Glomerular visceral epithelial cell (primary cell): ENCODE measurements at regions not wholly inside any gene's neighbourhood (a gene's known extent, or its start where the extent isn't known, plus 50 kb on each side); places are given as distances from the start of the nearest gene placed in this dataset.
A peak's percentile ranks its signal among the peaks of the same experiment; 100 is the strongest.
"Not testable (repeated sequence)": the region's sequence is repeated elsewhere in the genome, so short reads cannot be mapped to it uniquely, and the experiment has no call there.

ENCODE experiments used
- DNase-seq: peaks from one replicate; pipeline ENCODE4 v3.0.0-alpha.2; 2016; ENCODE audit errors: extremely low spot score

- no peak for DNase-seq
Observed at GRCh38 chr15:95068701-95069521, 837.5 kb downstream of the MCTP2 start.

GRCh38 chr15:95075792-95076677 is 844.7 kb downstream of the MCTP2 start:
- no peak for DNase-seq

- no peak for DNase-seq
Observed at GRCh38 chr15:95076678-95076990, 845.3 kb downstream of the MCTP2 start.

- DNase-seq = no peak
Observed at GRCh38 chr15:95078003-95078402, 846.6 kb downstream of the MCTP2 start.

- DNase-seq = not testable (repeated sequence)
Observed at GRCh38 chr15:95080228-95080627, 848.9 kb downstream of the MCTP2 start.

- no peak for DNase-seq
Observed at GRCh38 chr15:95085056-95085455, 853.7 kb downstream of the MCTP2 start.

GRCh38 chr15:95086531-95087252 is 855.3 kb downstream of the MCTP2 start:
- peak; percentile 49 for DNase-seq

GRCh38 chr15:95087253-95087609 is 855.9 kb downstream of the MCTP2 start:
- no peak for DNase-seq

GRCh38 chr15:95091444-95091843 is 860.1 kb downstream of the MCTP2 start:
- no peak for DNase-seq

- no peak for DNase-seq
Observed at GRCh38 chr15:95095250-95095649, 863.9 kb downstream of the MCTP2 start.

- DNase-seq = no peak
Observed at GRCh38 chr15:95096651-95097050, 865.3 kb downstream of the MCTP2 start.

GRCh38 chr15:95097361-95097760 is 866.0 kb downstream of the MCTP2 start:
- DNase-seq = peak; percentile 24

- DNase-seq = peak; percentile 72
Observed at GRCh38 chr15:95105229-95105628, 873.9 kb downstream of the MCTP2 start.

GRCh38 chr15:95106801-95107200 is 875.4 kb downstream of the MCTP2 start:
- no peak for DNase-seq

GRCh38 chr15:95108673-95109072 is 877.3 kb downstream of the MCTP2 start:
- DNase-seq = no peak

GRCh38 chr15:95111969-95112368 is 880.6 kb downstream of the MCTP2 start:
- no peak for DNase-seq

GRCh38 chr15:95113041-95113440 is 881.7 kb downstream of the MCTP2 start:
- no peak for DNase-seq

GRCh38 chr15:95119041-95119610 is 887.8 kb downstream of the MCTP2 start:
- DNase-seq = no peak

- DNase-seq = no peak
Observed at GRCh38 chr15:95120595-95120994, 889.2 kb downstream of the MCTP2 start.

GRCh38 chr15:95121191-95121590 is 889.8 kb downstream of the MCTP2 start:
- DNase-seq = no peak

GRCh38 chr15:95125803-95126202 is 894.4 kb downstream of the MCTP2 start:
- no peak for DNase-seq

GRCh38 chr15:95127356-95127755 is 896.0 kb downstream of the MCTP2 start:
- DNase-seq = peak; percentile 38
